IPS-18a (cell line): ENCODE measurements at regions not wholly inside any gene's neighbourhood (a gene's known extent, or its start where the extent isn't known, plus 50 kb on each side); places are given as distances from the start of the nearest gene placed in this dataset.

ENCODE experiments used
- H3K27ac ChIP-seq: one replicate; pipeline ENCODE4 v1.5.1; 2013; ENCODE audit warnings: low read length
- H3K27me3 ChIP-seq: one replicate; pipeline ENCODE4 v1.6.1; 2013; ENCODE audit warnings: mild to moderate bottlenecking, low read length; ENCODE audit not compliant: control insufficient read depth, insufficient read depth
- H3K36me3 ChIP-seq: one replicate; pipeline ENCODE4 v1.6.1; 2013; ENCODE audit warnings: low read depth, low read length; ENCODE audit not compliant: control insufficient read depth
- H3K4me1 ChIP-seq: one replicate; pipeline ENCODE4 v1.6.1; 2013; ENCODE audit warnings: low read depth, low read length; ENCODE audit not compliant: control insufficient read depth
- H3K4me3 ChIP-seq: one replicate; pipeline ENCODE4 v1.5.1; 2013; ENCODE audit warnings: low read length
- H3K9ac ChIP-seq: one replicate; pipeline ENCODE4 v1.6.1; 2013; ENCODE audit warnings: mild to moderate bottlenecking, low read length, moderate library complexity
- H3K9me3 ChIP-seq: one replicate; pipeline ENCODE4 v1.6.1; 2013; ENCODE audit warnings: low read depth, low read length; ENCODE audit not compliant: control insufficient read depth

DNA sequence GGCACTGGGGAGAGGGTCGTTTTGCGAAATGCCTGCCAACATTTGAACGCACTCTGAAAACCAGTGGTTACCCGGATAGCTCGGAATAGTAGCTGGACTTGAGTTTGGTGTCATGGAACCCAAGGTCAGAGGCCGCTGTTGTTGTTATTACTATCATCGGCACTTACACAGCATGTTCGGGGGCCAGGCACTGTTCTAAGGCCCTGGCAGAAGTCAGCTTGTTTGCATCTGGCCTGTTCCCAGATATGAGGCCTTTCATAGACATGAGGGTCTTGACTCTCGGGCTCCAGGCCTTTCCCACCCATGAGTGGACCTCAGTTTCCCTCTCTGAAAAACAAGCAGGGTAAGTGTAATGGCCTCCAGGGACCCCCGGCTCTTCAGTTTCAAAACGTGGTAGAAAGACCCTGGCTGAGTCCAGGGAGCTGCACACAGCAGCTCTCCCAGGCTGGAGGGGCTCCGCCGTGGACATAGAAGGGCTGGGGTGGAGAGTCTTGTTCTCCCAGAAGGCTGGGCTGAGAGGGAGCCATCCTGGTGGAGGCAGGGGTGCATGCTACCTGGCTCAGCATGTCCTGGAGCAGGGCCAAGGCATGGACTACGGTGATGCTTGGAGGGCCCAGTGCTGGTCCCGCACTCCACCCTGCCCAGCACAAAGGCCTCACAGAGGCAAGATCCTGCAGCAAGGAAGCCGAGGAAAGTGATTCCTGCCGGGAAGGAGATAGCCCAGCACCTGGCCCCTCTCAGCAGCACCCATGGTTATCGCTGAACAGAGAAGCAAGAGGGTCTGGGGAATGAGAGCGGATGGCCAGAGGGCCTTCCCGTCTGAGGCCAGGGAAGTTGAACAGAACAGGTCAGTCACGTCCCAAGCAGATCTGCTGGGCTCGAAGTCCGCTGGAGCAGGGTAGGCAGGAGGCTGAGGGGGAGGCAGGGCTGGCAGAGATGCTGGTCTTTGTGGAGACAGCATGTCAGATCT lies 63.5 kb upstream of the C14orf180 start:
- no peaks in the 10 kb centered on the region for H3K4me1 ChIP-seq
- H3K9me3 ChIP-seq: no peaks in the 10 kb centered on the region
- H3K27ac ChIP-seq: no peak overlapping the region

GRCh38 chr14:104516906-104517305 lies 62.7 kb upstream of the C14orf180 start:
- H3K4me3 ChIP-seq: no peak overlapping the region
- H3K27ac ChIP-seq: no peak overlapping the region
- H3K27me3 ChIP-seq: no peaks in the 10 kb centered on the region
- no peak overlapping the region for H3K9ac ChIP-seq
- no peaks in the 10 kb centered on the region for H3K9me3 ChIP-seq
- H3K36me3 ChIP-seq: no peaks in the 10 kb centered on the region
- H3K4me1 ChIP-seq: no peaks in the 10 kb centered on the region

More for the DNA sequence above, 63.5 kb upstream of the C14orf180 start:
- Histone ChIP-seq H3K27me3 (no peaks in the 10 kb centered on the region), H3K36me3 (no peaks in the 10 kb centered on the region), H3K4me3 (no peak overlapping the region), H3K9ac (no peak overlapping the region)

GRCh38 chr14:104517426-104517825 lies 62.1 kb upstream of the C14orf180 start:
- Histone ChIP-seq H3K9ac (no peak overlapping the region), H3K27me3 (no peaks in the 10 kb centered on the region), H3K4me1 (no peaks in the 10 kb centered on the region), H3K27ac (no peak overlapping the region), H3K9me3 (no peaks in the 10 kb centered on the region), H3K36me3 (no peaks in the 10 kb centered on the region), H3K4me3 (no peak overlapping the region)

- no peaks in the 10 kb centered on the region for H3K9me3 ChIP-seq
- no peaks in the 10 kb centered on the region for H3K4me1 ChIP-seq
- no peaks in the 10 kb centered on the region for H3K36me3 ChIP-seq
- no peak overlapping the region for H3K27ac ChIP-seq
- no peaks in the 10 kb centered on the region for H3K27me3 ChIP-seq
- H3K9ac ChIP-seq: no peak overlapping the region
- no peak overlapping the region for H3K4me3 ChIP-seq
These were observed 61.7 kb upstream of the C14orf180 start for GRCh38 chr14:104517867-104518266.

- Histone ChIP-seq H3K9ac (no peak overlapping the region), H3K4me1 (no peaks in the 10 kb centered on the region), H3K4me3 (no peak overlapping the region), H3K9me3 (no peaks in the 10 kb centered on the region), H3K27me3 (no peaks in the 10 kb centered on the region), H3K36me3 (no peaks in the 10 kb centered on the region), H3K27ac (no peak overlapping the region)
These were observed 60.8 kb upstream of the C14orf180 start for GRCh38 chr14:104518659-104519350.

- H3K4me1 ChIP-seq: no peaks in the 10 kb centered on the region
- no peak overlapping the region for H3K4me3 ChIP-seq
- no peaks in the 10 kb centered on the region for H3K36me3 ChIP-seq
- H3K27ac ChIP-seq: no peak overlapping the region
- H3K9me3 ChIP-seq: no peaks in the 10 kb centered on the region
- no peak overlapping the region for H3K9ac ChIP-seq
- H3K27me3 ChIP-seq: no peaks in the 10 kb centered on the region
These were observed 59.8 kb upstream of the C14orf180 start for GRCh38 chr14:104519721-104520120.

GRCh38 chr14:104520620-104521410 lies 58.7 kb upstream of the C14orf180 start:
- Histone ChIP-seq H3K4me3 (no peak overlapping the region), H3K27ac (no peak overlapping the region), H3K4me1 (no peaks in the 10 kb centered on the region), H3K27me3 (no peaks in the 10 kb centered on the region), H3K9me3 (no peaks in the 10 kb centered on the region), H3K36me3 (no peaks in the 10 kb centered on the region), H3K9ac (no peak overlapping the region)

GRCh38 chr14:104521816-104522745 lies 57.5 kb upstream of the C14orf180 start:
- Histone ChIP-seq H3K27me3 (no peaks in the 10 kb centered on the region), H3K4me3 (no peak overlapping the region), H3K9ac (no peak overlapping the region), H3K36me3 (no peaks in the 10 kb centered on the region), H3K9me3 (no peaks in the 10 kb centered on the region), H3K27ac (no peak overlapping the region), H3K4me1 (no peaks in the 10 kb centered on the region)

DNA sequence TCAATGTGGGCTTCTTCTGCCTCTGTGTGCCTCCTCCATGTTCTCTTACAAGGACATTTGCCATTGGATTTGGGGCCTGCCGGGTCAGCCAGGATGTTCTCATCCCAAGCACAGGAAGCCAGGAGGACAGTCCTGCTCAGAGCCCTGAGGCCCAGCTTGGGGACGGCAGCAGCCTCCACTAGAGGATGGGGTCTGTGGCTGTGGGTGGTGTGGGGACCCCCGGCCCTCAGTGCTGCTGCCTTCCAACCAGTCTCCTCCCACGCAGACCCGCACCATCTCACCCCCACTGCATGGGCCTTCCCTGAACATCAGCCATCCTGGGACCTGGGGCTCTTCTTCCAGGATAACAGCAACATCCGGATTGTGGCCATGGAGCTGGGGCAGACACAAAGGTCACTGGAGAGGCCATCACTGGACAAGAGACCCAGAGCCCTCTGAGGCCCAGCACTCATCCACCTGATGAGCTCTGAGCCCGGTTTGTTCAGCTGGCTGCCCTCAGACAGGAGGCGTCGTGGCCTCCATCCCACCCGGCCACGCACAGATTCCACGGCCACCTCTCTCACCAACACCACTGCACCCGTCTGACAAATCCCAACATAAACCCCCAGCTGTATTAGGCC lies 56.5 kb upstream of the C14orf180 start:
- H3K27ac ChIP-seq: no peak overlapping the region
- H3K27me3 ChIP-seq: no peaks in the 10 kb centered on the region

GRCh38 chr14:104523546-104523935 lies 56.0 kb upstream of the C14orf180 start:
- Histone ChIP-seq H3K9ac (no peak overlapping the region), H3K36me3 (no peaks in the 10 kb centered on the region), H3K9me3 (no peaks in the 10 kb centered on the region), H3K4me3 (no peak overlapping the region), H3K4me1 (no peaks in the 10 kb centered on the region), H3K27me3 (no peaks in the 10 kb centered on the region), H3K27ac (no peak overlapping the region)

More for the DNA sequence above, 56.5 kb upstream of the C14orf180 start:
- H3K4me3 ChIP-seq: no peak overlapping the region
- H3K9ac ChIP-seq: no peak overlapping the region
- no peaks in the 10 kb centered on the region for H3K9me3 ChIP-seq
- no peaks in the 10 kb centered on the region for H3K4me1 ChIP-seq
- no peaks in the 10 kb centered on the region for H3K36me3 ChIP-seq
